ENCODE measurements at regions not wholly inside any gene's neighbourhood (a gene's known extent, or its start where the extent isn't known, plus 50 kb on each side); places are given as distances from the start of the nearest gene placed in this dataset.
"Not testable (repeated sequence)": the region's sequence is repeated elsewhere in the genome, so short reads cannot be mapped to it uniquely, and the experiment has no call there.

- DNase-seq (ENCODE audit: extremely low read depth in 1 of 2, low read depth in 1 of 2) = no peak
These were observed 58.1 kb downstream of the NPAP1 start for GRCh38 chr15:24733659-24734058.

DNA sequence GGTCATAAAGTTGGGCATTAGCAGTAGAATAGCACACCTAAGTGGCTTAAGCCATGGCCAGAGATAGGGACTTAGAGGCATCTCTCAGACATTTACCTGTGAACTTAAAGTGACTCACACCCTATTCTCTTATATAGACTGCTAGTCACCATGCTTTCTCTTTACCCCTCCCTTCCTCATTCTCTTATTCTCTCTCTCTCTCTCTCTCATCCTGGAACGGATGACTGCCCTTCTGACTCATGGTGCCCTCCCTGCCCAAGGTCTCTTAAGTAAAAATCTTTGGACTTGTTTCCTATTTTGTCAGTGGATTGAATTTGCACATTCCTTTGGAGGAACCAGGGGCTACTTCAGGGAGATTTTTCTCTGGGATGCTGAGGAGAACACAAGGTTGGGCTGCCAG lies 58.8 kb downstream of the NPAP1 start:
- no peak for DNase-seq (ENCODE audit: extremely low read depth in 1 of 2, low read depth in 1 of 2)

GRCh38 chr15:24745290-24745689 lies 69.7 kb downstream of the NPAP1 start:
- DNase-seq (ENCODE audit: extremely low read depth in 1 of 2, low read depth in 1 of 2) = no peak

- DNase-seq (ENCODE audit: extremely low read depth in 1 of 2, low read depth in 1 of 2) = no peak
These were observed 70.5 kb downstream of the NPAP1 start for GRCh38 chr15:24746094-24746493.

- no peak for DNase-seq (ENCODE audit: extremely low read depth in 1 of 2, low read depth in 1 of 2)
These were observed 71.8 kb downstream of the NPAP1 start for GRCh38 chr15:24747376-24747775.

GRCh38 chr15:24748812-24749439 lies 73.4 kb downstream of the NPAP1 start:
- no peak for DNase-seq (ENCODE audit: extremely low read depth in 1 of 2, low read depth in 1 of 2)

- DNase-seq (ENCODE audit: extremely low read depth in 1 of 2, low read depth in 1 of 2) = no peak
These were observed 76.8 kb downstream of the NPAP1 start for GRCh38 chr15:24752354-24752753.

- DNase-seq (ENCODE audit: extremely low read depth in 1 of 2, low read depth in 1 of 2) = no peak
These were observed 80.5 kb downstream of the NPAP1 start for GRCh38 chr15:24756101-24756500.

DNA sequence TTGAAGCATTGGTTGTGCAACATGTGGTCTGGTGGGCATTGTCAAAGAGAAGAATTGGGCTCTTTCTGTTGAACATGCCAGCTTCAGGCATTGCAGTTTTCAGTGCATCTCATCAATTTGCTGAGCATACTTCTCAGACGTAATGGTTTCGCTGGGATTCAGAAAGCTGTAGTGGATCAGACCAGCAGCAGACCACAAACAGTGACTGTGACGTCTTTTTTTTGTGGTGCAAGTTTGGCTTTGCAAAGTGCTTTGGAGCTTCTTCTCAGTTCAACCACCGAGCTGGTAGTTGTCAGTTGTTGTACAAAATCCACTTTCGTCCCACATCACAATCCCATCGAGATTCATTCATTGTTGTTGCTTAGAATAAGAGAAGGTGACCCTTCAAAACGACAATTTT lies 84.5 kb downstream of the NPAP1 start:
- no peak for DNase-seq (ENCODE audit: extremely low read depth in 1 of 2, low read depth in 1 of 2)

DNA sequence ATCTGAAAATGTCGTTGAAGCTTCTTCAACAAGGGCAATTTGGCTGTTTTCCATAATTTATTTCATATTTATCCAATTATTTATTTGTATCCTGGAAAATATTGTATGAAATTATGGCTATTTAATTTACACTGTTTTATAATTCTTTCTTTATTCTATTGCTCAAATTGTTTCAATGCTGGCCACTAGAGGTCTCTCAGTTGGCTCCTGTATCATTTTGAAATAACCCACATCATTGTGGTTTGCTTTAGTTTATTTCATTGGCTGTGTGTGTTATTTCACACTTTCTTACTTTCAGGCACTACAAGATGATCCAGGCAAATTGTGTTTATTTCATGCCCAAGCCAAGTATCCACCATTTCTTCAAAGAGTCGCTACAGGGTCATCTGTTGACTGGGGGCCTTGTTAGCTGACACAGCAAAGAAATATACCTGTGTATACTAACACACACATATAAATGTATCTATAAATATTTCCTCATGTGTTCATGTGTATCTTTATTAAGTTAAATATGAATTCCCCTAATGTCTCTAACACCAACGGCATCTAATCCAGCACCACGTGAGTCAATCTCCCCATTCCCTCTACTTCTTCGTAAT lies 86.2 kb downstream of the NPAP1 start:
- no peak for DNase-seq (ENCODE audit: extremely low read depth in 1 of 2, low read depth in 1 of 2)

GRCh38 chr15:24763891-24764290 lies 88.3 kb downstream of the NPAP1 start:
- no peak for DNase-seq (ENCODE audit: extremely low read depth in 1 of 2, low read depth in 1 of 2)

DNA sequence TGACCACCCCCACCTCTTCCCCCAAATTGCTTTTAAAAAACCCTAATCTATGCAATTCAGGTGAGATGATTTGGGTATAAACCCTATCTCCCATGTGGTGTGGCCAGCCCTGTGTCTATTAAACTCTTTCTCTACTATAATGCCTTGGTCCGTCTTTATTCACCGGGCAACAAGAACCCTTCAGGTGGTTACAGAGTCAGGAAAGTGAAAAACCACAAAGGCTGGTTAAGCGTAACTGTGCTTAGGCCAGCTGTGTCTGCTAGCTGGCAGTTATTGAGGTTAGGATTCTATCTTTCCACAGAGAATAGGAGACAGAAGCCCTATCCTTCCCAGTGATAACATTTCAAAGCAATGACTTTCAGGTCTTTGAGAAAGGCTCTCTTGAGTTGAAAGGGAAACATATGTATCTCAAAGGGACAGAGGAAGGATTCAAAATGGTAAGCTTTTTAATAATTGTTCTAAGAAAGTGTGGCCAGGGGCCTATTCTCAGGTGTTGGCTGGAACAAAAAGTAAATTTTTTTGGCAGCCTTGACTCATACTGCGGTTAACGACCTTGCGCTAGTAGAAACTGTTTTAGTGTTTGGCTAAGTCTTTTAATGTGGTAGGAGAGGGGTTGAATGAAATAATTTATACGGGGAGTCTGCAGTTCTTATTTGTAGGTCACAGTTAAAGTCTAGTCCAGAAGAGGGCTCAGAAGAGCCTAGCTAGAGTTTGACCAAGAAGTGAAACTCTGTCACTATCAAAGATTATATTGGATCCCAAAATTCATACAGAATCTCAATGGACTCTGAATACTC lies 89.0 kb downstream of the NPAP1 start:
- no peak for DNase-seq (ENCODE audit: extremely low read depth in 1 of 2, low read depth in 1 of 2)

- DNase-seq (ENCODE audit: extremely low read depth in 1 of 2, low read depth in 1 of 2) = no peak
These were observed 91.0 kb downstream of the NPAP1 start for GRCh38 chr15:24766511-24767133.

DNA sequence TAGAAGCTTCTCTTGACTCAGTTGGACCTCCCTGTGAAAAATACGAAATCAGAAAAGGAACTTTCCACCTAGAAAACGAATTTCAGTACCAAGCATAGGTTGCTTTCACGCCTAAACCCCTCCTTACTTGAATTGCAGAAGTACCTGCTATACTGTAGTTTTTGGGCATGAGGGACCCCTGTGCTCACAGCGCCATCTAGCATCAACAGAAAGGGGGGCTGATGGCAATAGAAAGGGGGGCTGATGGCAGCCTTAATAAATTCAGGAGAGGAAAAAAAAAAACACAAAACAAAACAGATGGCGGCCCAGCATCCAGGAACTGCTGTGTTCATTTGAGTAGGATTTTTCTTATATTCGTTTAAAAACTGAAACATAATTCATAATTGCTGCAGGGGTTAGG lies 96.7 kb downstream of the NPAP1 start:
- no peak for DNase-seq (ENCODE audit: extremely low read depth in 1 of 2, low read depth in 1 of 2)

GRCh38 chr15:24772686-24773373 lies 97.3 kb downstream of the NPAP1 start:
- peak; percentile 1 to 29 for DNase-seq (ENCODE audit: extremely low read depth in 1 of 2, low read depth in 1 of 2)

- DNase-seq (ENCODE audit: extremely low read depth in 1 of 2, low read depth in 1 of 2) = no peak
These were observed 101.7 kb downstream of the NPAP1 start for GRCh38 chr15:24777307-24777706.

DNA sequence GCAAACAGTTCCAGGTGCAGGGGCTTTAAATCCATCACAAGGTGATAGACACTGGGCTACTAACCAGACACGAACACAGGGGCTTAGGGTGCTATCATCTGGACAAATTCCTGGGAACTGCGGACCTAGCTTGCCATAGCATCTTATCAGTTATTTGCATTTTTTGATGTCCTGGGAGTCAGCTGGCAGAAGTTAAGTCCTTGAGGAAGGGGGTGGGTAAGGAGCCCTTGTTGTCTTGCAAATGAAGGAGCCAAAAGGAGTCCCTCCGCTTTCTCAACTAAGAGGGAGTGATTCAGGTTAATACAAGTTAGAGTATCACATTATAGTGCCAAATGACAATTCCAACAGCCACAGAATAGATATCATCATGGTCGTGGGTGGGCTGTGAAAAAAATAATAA lies 108.9 kb downstream of the NPAP1 start:
- no peak for DNase-seq (ENCODE audit: extremely low read depth in 1 of 2, low read depth in 1 of 2)

DNA sequence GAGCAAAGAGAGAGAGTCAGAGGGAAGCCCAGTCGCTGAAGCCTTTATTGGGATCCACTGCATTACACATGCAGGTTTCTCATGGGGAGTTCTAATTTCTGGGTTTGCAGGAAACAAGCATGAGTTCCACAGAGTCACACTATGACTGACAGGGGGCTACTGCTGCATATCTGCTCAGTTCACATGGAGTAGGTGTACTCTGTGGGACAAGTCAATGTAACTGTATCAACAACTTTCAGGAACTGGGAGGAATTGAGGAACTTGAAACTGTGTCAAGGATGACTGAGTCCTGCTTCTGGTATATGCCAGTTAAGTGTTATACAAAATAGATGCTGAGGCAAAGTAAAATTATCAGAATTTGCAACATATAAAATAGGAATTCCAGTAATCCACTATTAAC lies 110.8 kb downstream of the NPAP1 start:
- DNase-seq (ENCODE audit: extremely low read depth in 1 of 2, low read depth in 1 of 2) = no peak

DNA sequence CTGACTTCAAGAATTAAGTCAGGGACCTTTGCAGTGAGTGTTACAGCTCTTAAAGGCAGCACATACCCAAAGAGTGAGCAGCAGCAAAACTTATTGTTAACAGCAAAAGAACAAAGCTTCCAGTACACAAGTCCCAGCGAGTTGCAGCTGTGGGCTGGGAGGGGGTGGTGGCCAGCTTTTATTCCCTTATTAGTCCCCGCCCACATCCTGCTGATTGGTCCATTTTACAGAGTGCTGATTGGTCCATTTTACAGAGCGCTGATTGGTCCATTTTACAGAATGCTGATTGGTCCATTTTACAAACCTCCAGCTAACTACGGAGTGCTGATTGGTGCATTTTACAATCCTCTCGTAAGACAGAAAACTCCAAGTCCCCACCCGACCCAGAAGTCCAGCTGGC lies 127.0 kb downstream of the NPAP1 start:
- not testable (repeated sequence) for DNase-seq (ENCODE audit: extremely low read depth in 1 of 2, low read depth in 1 of 2)

GRCh38 chr15:24819680-24820079 lies 135.1 kb upstream of the SNRPN start:
- no peak for DNase-seq (ENCODE audit: extremely low read depth in 1 of 2, low read depth in 1 of 2)

DNA sequence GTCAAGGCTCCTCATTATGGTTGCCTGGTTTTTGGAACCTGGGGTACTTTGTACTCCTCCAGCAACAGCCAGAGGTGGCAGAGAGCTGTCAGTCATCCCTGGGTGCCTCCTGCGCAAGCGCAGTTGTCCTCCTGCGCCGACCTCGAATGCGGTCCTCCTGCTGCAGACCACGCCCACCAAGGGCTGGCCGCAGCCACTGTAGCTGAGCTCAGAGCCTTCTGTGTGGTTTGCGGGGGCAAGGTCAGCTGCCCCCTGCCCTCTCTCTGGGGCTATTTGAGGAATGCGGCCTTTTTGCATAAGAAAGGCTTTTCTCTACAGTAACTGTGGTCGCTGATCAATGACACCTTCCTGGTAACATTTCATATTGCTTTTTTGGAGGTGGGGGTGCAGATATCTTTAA lies 131.3 kb upstream of the SNRPN start:
- no peak for DNase-seq (ENCODE audit: extremely low read depth in 1 of 2, low read depth in 1 of 2)

Data from activated CD8-positive, alpha-beta memory T cell treated with anti-CD3 and anti-CD28 coated beads for 1 hour (primary cell).